Aorta (tissue), 5 donors: ENCODE measurements at regions not wholly inside any gene's neighbourhood (a gene's known extent, or its start where the extent isn't known, plus 50 kb on each side); places are given as distances from the start of the nearest gene placed in this dataset.
"Not testable (repeated sequence)": the region's sequence is repeated elsewhere in the genome, so short reads cannot be mapped to it uniquely, and the experiment has no call there.

Source experiments
- ATAC-seq: fragments of 200-7000 bp; cut with Tn5 transposase; one replicate; pipeline ENCODE4 v1.9.1; 2022; ENCODE audit warnings: moderate library complexity; ENCODE audit not compliant: low FRiP score
- DNase-seq, 2 donors: peaks; one replicate each; pipeline ENCODE4 v3.0.0-alpha.2; 2020
- H3K27ac ChIP-seq, 2 donors: one replicate each; pipeline ENCODE4 v1.5.1; 2013; ENCODE audit warnings: low read length in 2 of 2, mild to moderate bottlenecking in 2 of 2, moderate library complexity in 2 of 2, control low read depth in 1 of 2, inconsistent platforms in 1 of 2, low read depth in 1 of 2
- H3K27me3 ChIP-seq, 2 donors: one replicate each; pipeline ENCODE4 v1.6.1; 2013; ENCODE audit warnings: control low read depth in 1 of 2, low read length in 1 of 2, mild to moderate bottlenecking in 1 of 2, moderate library complexity in 1 of 2; ENCODE audit not compliant: insufficient read depth in 2 of 2, control insufficient read depth in 1 of 2
- H3K36me3 ChIP-seq, 2 donors: one replicate each; pipeline ENCODE4 v1.6.1; 2013; ENCODE audit warnings: control low read depth in 1 of 2, low read length in 1 of 2, mild to moderate bottlenecking in 1 of 2; ENCODE audit not compliant: insufficient read depth in 2 of 2, control insufficient read depth in 1 of 2
- H3K4me1 ChIP-seq, 2 donors: one replicate each; pipeline ENCODE4 v1.6.1; 2013; ENCODE audit warnings: low read length in 2 of 2, control low read depth in 1 of 2, mild to moderate bottlenecking in 1 of 2, moderate library complexity in 1 of 2; ENCODE audit not compliant: insufficient read depth in 2 of 2, control insufficient read depth in 1 of 2
- H3K4me3 ChIP-seq, 2 donors: one replicate each; pipeline ENCODE4 v1.5.1; 2013; ENCODE audit warnings: low read length in 2 of 2, control low read depth in 1 of 2, mild to moderate bottlenecking in 1 of 2
- H3K9me3 ChIP-seq: one replicate; pipeline ENCODE4 v1.6.1; 2013; ENCODE audit warnings: mild to moderate bottlenecking, low read length; ENCODE audit not compliant: control insufficient read depth
- WGBS, 2 donors: extraction: QIAGEN DNeasy Blood & Tissue Kit; methylation state at CpG; one replicate each; pipeline ENCODE4 v1.1.7; 2013; 5-methylcytosine and 5-hydroxymethylcytosine counted together
- intact Hi-C, 2 donors: fragments of 100-400 bp; cut with DNase I; formaldehyde crosslinking; loops; one replicate each; pipeline versions ENCODE4 v1.14.2 to v1.15.0; 2022
- donor health status: healthy with polysubstance abuse.
- donor health status: Bipolar disorder and iron deficiency.
- donor health status: DM: no; HTN: no; CAD: no.
- donor health status: DM: no; HTN: no; CAD: no.
- donor health status: DM: yes; HTN: yes; CAD: no.

GRCh38 chr12:25699454-25699853 lies 146.4 kb upstream of the LMNTD1 start:
- intact Hi-C loops = no loop called here
- ATAC-seq = no peak
- Histone ChIP-seq H3K27ac (no peak overlapping the region), H3K9me3 (peaks cover 4% of the 10 kb centered on the region), H3K4me1 (no peaks in the 10 kb centered on the region), H3K4me3 (no peak overlapping the region), H3K27me3 (no peaks in the 10 kb centered on the region), H3K36me3 (no peaks in the 10 kb centered on the region)
- WGBS, 2 donors = 80 to 86% methylated on average over 1 of the region's 1 CpG
- DNase-seq = no peak

DNA sequence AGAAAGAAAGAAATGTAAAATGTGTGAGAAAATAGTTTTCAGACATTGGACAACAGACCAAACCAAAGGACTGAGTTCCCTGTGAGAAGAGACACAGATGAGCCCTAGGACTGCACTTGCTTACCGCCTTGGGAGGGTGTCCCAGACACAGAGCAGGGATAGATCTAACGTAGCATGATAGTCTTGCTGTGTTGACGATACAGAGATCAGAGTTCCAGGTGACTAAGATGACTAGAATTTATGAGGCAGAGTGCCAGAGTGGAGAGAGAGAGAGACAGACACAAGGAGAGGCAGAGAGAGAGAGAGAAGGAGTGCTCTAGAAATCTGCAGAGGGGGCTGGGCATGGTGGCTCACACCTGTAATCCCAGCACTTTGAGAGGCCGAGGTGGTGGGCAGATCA lies 148.2 kb upstream of the LMNTD1 start:
- DNase-seq (no peak), ATAC-seq (no peak)
- no peaks in the 10 kb centered on the region for H3K27me3 ChIP-seq
- no peak overlapping the region for H3K4me3 ChIP-seq
- intact Hi-C loops = no loop called here
- H3K4me1 ChIP-seq = peaks cover 0 to 2% of the 10 kb centered on the region in 2 donors
- H3K36me3 ChIP-seq = no peaks in the 10 kb centered on the region
- WGBS, 2 donors = 76 to 82% methylated on average over 4 of the region's 4 CpGs
- no peak overlapping the region for H3K27ac ChIP-seq
- H3K9me3 ChIP-seq = peaks cover 3% of the 10 kb centered on the region

DNA sequence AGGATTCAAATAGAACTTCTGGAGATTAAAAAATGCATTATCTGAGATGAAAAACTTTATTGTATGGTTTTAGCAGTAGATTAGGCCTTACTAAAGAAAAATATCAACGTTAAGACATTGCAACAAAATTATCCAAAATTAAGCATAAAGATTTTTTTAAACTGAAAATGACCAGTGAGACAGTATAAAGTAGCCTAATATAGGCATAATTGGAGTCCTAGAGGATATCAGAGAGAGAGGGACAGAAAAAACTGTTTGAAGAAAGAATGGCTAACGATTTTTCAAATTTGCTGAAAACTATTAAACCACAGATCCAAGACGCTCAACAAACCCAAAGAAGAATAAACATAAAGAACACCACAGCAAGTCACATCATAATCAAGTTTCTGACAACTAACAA lies 149.5 kb upstream of the LMNTD1 start:
- Histone ChIP-seq H3K27ac (no peak overlapping the region), H3K27me3 (no peaks in the 10 kb centered on the region), H3K4me3 (no peak overlapping the region), H3K36me3 (no peaks in the 10 kb centered on the region), H3K4me1 (peaks cover 0 to 2% of the 10 kb centered on the region in 2 donors), H3K9me3 (peaks cover 6% of the 10 kb centered on the region)
- intact Hi-C loops = no loop called here
- no peak for DNase-seq
- no peak for ATAC-seq
- WGBS, 2 donors = 75 to 90% methylated on average over 3 of the region's 3 CpGs

- Histone ChIP-seq H3K4me1 (peaks cover 0 to 2% of the 10 kb centered on the region in 2 donors), H3K4me3 (no peak overlapping the region), H3K27me3 (no peaks in the 10 kb centered on the region), H3K9me3 (peaks cover 4% of the 10 kb centered on the region), H3K36me3 (no peaks in the 10 kb centered on the region), H3K27ac (no peak overlapping the region)
- ATAC-seq (no peak), DNase-seq (no peak)
- 0% methylated on average over 1 of the region's 1 CpG for WGBS, 2 donors
- intact Hi-C loops = no loop called here
Observed at GRCh38 chr12:25705261-25705660, 152.2 kb upstream of the LMNTD1 start.

DNA sequence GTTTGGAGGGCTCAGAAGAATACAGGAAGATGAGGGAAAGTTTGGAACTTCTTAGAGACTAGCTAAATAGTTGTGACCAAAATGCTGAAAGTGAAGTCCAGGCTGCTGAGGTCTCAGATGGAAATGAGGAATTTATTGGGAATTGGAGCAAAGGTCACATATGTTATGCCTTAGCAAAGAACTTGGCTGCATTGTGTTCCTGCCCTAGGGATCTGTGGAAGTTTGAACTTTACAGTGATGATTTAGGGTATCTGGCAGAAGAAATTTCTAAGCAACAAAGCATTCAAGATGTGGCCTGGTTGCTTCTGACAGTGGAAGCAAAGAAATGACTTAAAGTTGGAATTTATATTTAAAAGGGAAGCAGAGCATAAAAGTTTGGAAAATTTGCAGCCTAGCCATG lies 153.6 kb upstream of the LMNTD1 start:
- intact Hi-C loops, H3K36me3 ChIP-seq, H3K4me1 ChIP-seq, H3K27me3 ChIP-seq, DNase-seq, ATAC-seq, H3K9me3 ChIP-seq, H3K27ac ChIP-seq, H3K4me3 ChIP-seq: not testable (repeated sequence)

- no peak for ATAC-seq
Observed at GRCh38 chr12:25707056-25707455, 154.0 kb upstream of the LMNTD1 start.

GRCh38 chr12:25708661-25709060 lies 155.6 kb upstream of the LMNTD1 start:
- H3K36me3 ChIP-seq = no peaks in the 10 kb centered on the region
- H3K27ac ChIP-seq = no peak overlapping the region
- no peaks in the 10 kb centered on the region for H3K27me3 ChIP-seq
- 56 to 59% methylated on average over 2 of the region's 2 CpGs for WGBS, 2 donors
- H3K4me3 ChIP-seq = no peak overlapping the region
- intact Hi-C loops = no loop called here
- DNase-seq = no peak
- H3K4me1 ChIP-seq = peaks cover 0 to 2% of the 10 kb centered on the region in 2 donors
- peaks cover 7% of the 10 kb centered on the region for H3K9me3 ChIP-seq
- no peak for ATAC-seq

More at GRCh38 chr12:25707056-25707455, 154.0 kb upstream of the LMNTD1 start:
- H3K4me3 ChIP-seq = no peak overlapping the region
- intact Hi-C loops = no loop called here
- H3K36me3 ChIP-seq = no peaks in the 10 kb centered on the region
- H3K9me3 ChIP-seq = peaks cover 7% of the 10 kb centered on the region
- no peak overlapping the region for H3K27ac ChIP-seq
- H3K27me3 ChIP-seq = no peaks in the 10 kb centered on the region
- H3K4me1 ChIP-seq = peaks cover 0 to 2% of the 10 kb centered on the region in 2 donors
- no peak for DNase-seq

GRCh38 chr12:25710128-25710527 lies 157.0 kb upstream of the LMNTD1 start:
- intact Hi-C loops = no loop called here
- 73 to 76% methylated on average over 2 of the region's 2 CpGs for WGBS, 2 donors
- no peak overlapping the region for H3K27ac ChIP-seq
- H3K27me3 ChIP-seq = no peaks in the 10 kb centered on the region
- H3K4me3 ChIP-seq = no peak overlapping the region
- ATAC-seq (no peak), DNase-seq (no peak)
- peaks cover 0 to 2% of the 10 kb centered on the region in 2 donors for H3K4me1 ChIP-seq
- H3K36me3 ChIP-seq = no peaks in the 10 kb centered on the region
- peaks cover 7% of the 10 kb centered on the region for H3K9me3 ChIP-seq

DNA sequence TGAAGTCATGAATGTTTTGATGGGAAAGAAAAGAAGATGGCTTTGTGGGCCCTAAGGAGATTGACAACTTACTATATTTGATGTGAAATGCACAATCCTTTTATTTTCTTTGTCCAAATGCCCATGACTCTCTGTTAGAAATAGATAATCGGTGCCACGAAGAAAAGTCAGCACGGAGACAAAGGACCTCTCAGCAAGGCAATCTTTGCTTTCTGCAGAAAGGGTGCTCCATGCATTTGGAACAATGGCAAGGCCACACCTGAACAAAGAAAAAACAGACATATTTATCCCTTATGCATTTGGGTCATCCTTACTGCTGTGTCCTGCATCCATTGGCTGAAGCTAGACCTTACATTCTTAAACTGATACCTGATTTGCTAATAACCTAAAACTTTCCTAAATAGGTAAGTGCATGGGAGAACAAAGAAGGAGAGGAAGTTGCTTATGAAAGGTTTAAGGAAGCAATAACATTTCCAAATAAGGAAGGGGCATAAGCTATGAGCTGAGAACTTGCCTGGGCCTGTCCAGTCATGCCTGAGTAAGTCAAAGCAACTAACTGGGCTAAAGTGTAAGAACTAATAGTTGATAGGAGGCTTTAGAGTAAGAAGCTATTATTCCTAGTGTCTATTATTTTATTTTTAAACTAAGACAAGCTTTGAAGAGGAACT lies 158.0 kb upstream of the LMNTD1 start:
- intact Hi-C loops, ATAC-seq, H3K27me3 ChIP-seq, H3K4me3 ChIP-seq, DNase-seq, H3K27ac ChIP-seq, H3K36me3 ChIP-seq, H3K4me1 ChIP-seq, H3K9me3 ChIP-seq: not testable (repeated sequence)
- 91 to 96% methylated on average over 3 of the region's 3 CpGs for WGBS, 2 donors
